Trophoblast cell (in vitro differentiated cells and primary cell): ENCODE measurements at regions not wholly inside any gene's neighbourhood (a gene's known extent, or its start where the extent isn't known, plus 50 kb on each side); places are given as distances from the start of the nearest gene placed in this dataset.

Experiments
- DNase-seq, 2 donors: peaks; one replicate each; pipeline ENCODE4 v3.0.0-alpha.2; 2016
- H2AFZ ChIP-seq: 2 replicates; pipeline ENCODE4 v1.6.1; 2013; ENCODE audit warnings: low read length, moderate library complexity, mild to moderate bottlenecking; ENCODE audit not compliant: insufficient read depth, poor library complexity
- H2AK5ac ChIP-seq: 2 replicates; pipeline ENCODE4 v1.6.1; 2013; ENCODE audit warnings: mild to moderate bottlenecking, low read length
- H2BK120ac ChIP-seq: 2 replicates; pipeline ENCODE4 v1.6.1; 2013; ENCODE audit warnings: low read length, mild to moderate bottlenecking, moderate library complexity; ENCODE audit not compliant: insufficient read depth, poor library complexity
- H2BK12ac ChIP-seq: 2 replicates; pipeline ENCODE4 v1.6.1; 2013; ENCODE audit warnings: mild to moderate bottlenecking, low read length, moderate library complexity
- H2BK5ac ChIP-seq: 2 replicates; pipeline ENCODE4 v1.6.1; 2013; ENCODE audit warnings: low read length, low read depth, moderate library complexity, mild to moderate bottlenecking; ENCODE audit not compliant: poor library complexity
- H3K14ac ChIP-seq: 2 replicates; pipeline ENCODE4 v1.6.1; 2013; ENCODE audit warnings: mild to moderate bottlenecking, low read length
- H3K18ac ChIP-seq: 2 replicates; pipeline ENCODE4 v1.6.1; 2013; ENCODE audit warnings: mild to moderate bottlenecking, low read length
- H3K23ac ChIP-seq: 2 replicates; pipeline ENCODE4 v1.6.1; 2013; ENCODE audit warnings: low read length
- H3K27ac ChIP-seq: 2 replicates; pipeline ENCODE4 v1.5.1; 2013; ENCODE audit warnings: low read depth, mild to moderate bottlenecking, inconsistent platforms, low read length, moderate library complexity
- H3K27me3 ChIP-seq: 2 replicates; pipeline ENCODE4 v1.6.1; 2013; ENCODE audit warnings: inconsistent platforms, mild to moderate bottlenecking, low read length, moderate library complexity; ENCODE audit not compliant: insufficient read depth
- H3K36me3 ChIP-seq, 2 experiments: 1 replicate in 1 of 2; 2 replicates in 1 of 2; pipeline ENCODE4 v1.6.1; 2013; ENCODE audit warnings: low read length in 2 of 2, mild to moderate bottlenecking in 2 of 2, moderate library complexity in 1 of 2; ENCODE audit not compliant: insufficient read depth in 2 of 2, control insufficient read depth in 1 of 2
- H3K4ac ChIP-seq: 2 replicates; pipeline ENCODE4 v1.6.1; 2013; ENCODE audit warnings: low read depth, mild to moderate bottlenecking, low read length, moderate library complexity
- H3K4me1 ChIP-seq, 2 experiments: 1 replicate in 1 of 2; 2 replicates in 1 of 2; pipeline ENCODE4 v1.6.1; 2013; ENCODE audit warnings: low read length in 2 of 2, mild to moderate bottlenecking in 2 of 2, moderate library complexity in 1 of 2; ENCODE audit not compliant: insufficient read depth in 2 of 2, control insufficient read depth in 1 of 2
- H3K4me2 ChIP-seq: 2 replicates; pipeline ENCODE4 v1.6.1; 2013; ENCODE audit warnings: inconsistent platforms, mild to moderate bottlenecking, low read length, moderate library complexity
- H3K4me3 ChIP-seq: 2 replicates; pipeline ENCODE4 v1.5.1; 2013; ENCODE audit warnings: mild to moderate bottlenecking, low read depth, low read length, inconsistent platforms
- H3K79me1 ChIP-seq: one replicate; pipeline ENCODE4 v1.6.1; 2013; ENCODE audit warnings: low read length
- H3K79me2 ChIP-seq: 2 replicates; pipeline ENCODE4 v1.6.1; 2013; ENCODE audit warnings: low read length, mild to moderate bottlenecking; ENCODE audit not compliant: control insufficient read depth, insufficient read depth, poor library complexity
- H3K9ac ChIP-seq: 2 replicates; pipeline ENCODE4 v1.6.1; 2013; ENCODE audit warnings: mild to moderate bottlenecking, low read length
- H3K9me3 ChIP-seq: 2 replicates; pipeline ENCODE4 v1.6.1; 2013; ENCODE audit warnings: low read depth, mild to moderate bottlenecking, control low read depth, inconsistent platforms, low read length; ENCODE audit not compliant: insufficient read depth
- H4K12ac ChIP-seq: 2 replicates; pipeline ENCODE4 v1.6.1; 2013; ENCODE audit warnings: low read depth, mild to moderate bottlenecking, low read length, moderate library complexity
- H4K8ac ChIP-seq: 2 replicates; pipeline ENCODE4 v1.6.1; 2013; ENCODE audit warnings: low read depth, mild to moderate bottlenecking, low read length, moderate library complexity
- H4K91ac ChIP-seq: one replicate; pipeline ENCODE4 v1.6.1; 2013; ENCODE audit warnings: low read depth, mild to moderate bottlenecking, low read length, moderate library complexity
- WGBS: extraction: QIAGEN DNeasy Blood & Tissue Kit; methylation state at CpG from one replicate; pipeline ENCODE4 v1.1.7; 2013; ENCODE audit warnings: missing lambda C conversion rate; ENCODE audit not compliant: insufficient read length, insufficient coverage; ENCODE audit errors: extremely low coverage; 5-methylcytosine and 5-hydroxymethylcytosine counted together

GRCh38 chr2:196515051-196515450, 124.5 kb upstream of the CCDC150 start:
- DNase-seq = no peak
- Histone ChIP-seq H4K12ac (no peak overlapping the region), H3K4ac (no peak overlapping the region), H3K79me2 (no peaks in the 10 kb centered on the region), H3K27me3 (no peaks in the 10 kb centered on the region), H3K27ac (no peak overlapping the region), H3K4me3 (no peak overlapping the region), H3K18ac (peak overlapping the region; percentile 8), H2BK12ac (no peak overlapping the region), H2AK5ac (no peak overlapping the region), H3K4me1 (peaks cover 0 to 4% of the 10 kb centered on the region in 2 experiments), H3K14ac (no peak overlapping the region), H3K4me2 (no peak overlapping the region), H3K23ac (no peak overlapping the region), H4K8ac (no peak overlapping the region), H3K9me3 (no peaks in the 10 kb centered on the region), H2BK120ac (no peak overlapping the region), H2BK5ac (no peak overlapping the region), H3K36me3 (no peaks in the 10 kb centered on the region), H4K91ac (no peak overlapping the region), H2AFZ (peak overlapping the region; percentile 3), H3K9ac (no peak overlapping the region), H3K79me1 (no peaks in the 10 kb centered on the region)
- WGBS = no CpG with 5 or more reads among the region's 11 CpGs

- H3K27ac ChIP-seq = no peak overlapping the region
- H3K79me1 ChIP-seq = no peaks in the 10 kb centered on the region
- no peak overlapping the region for H3K4me2 ChIP-seq
- H3K18ac ChIP-seq = no peak overlapping the region
- no peak overlapping the region for H2AK5ac ChIP-seq
- no peak overlapping the region for H3K4ac ChIP-seq
- H2BK5ac ChIP-seq = no peak overlapping the region
- no peak overlapping the region for H4K8ac ChIP-seq
- no peak overlapping the region for H2BK12ac ChIP-seq
- H2AFZ ChIP-seq = no peak overlapping the region
- H3K14ac ChIP-seq = no peak overlapping the region
- H3K9me3 ChIP-seq = no peaks in the 10 kb centered on the region
- no peak overlapping the region for H4K91ac ChIP-seq
- peaks cover 0 to 3% of the 10 kb centered on the region in 2 experiments for H3K4me1 ChIP-seq
- H3K36me3 ChIP-seq = no peaks in the 10 kb centered on the region
- H4K12ac ChIP-seq = no peak overlapping the region
- no peaks in the 10 kb centered on the region for H3K79me2 ChIP-seq
- H3K9ac ChIP-seq = no peak overlapping the region
- DNase-seq = no peak
- WGBS = no CpG with 5 or more reads among the region's 2 CpGs
- H3K23ac ChIP-seq = no peak overlapping the region
- H3K4me3 ChIP-seq = no peak overlapping the region
- no peak overlapping the region for H2BK120ac ChIP-seq
- no peaks in the 10 kb centered on the region for H3K27me3 ChIP-seq
Measured at GRCh38 chr2:196515608-196516007, 123.9 kb upstream of the CCDC150 start.

- no peak overlapping the region for H2AK5ac ChIP-seq
- no peak overlapping the region for H2BK120ac ChIP-seq
- H3K27me3 ChIP-seq = no peaks in the 10 kb centered on the region
- H3K9ac ChIP-seq = no peak overlapping the region
- no peak overlapping the region for H4K8ac ChIP-seq
- no peaks in the 10 kb centered on the region for H3K79me2 ChIP-seq
- no peak for DNase-seq
- no peak overlapping the region for H2AFZ ChIP-seq
- H3K4me3 ChIP-seq = no peak overlapping the region
- H3K27ac ChIP-seq = no peak overlapping the region
- H3K9me3 ChIP-seq = no peaks in the 10 kb centered on the region
- no CpG with 5 or more reads among the region's 4 CpGs for whole genome bisulfite sequencing
- no peak overlapping the region for H3K4ac ChIP-seq
- peaks cover 0 to 2% of the 10 kb centered on the region in 2 experiments for H3K4me1 ChIP-seq
- H3K23ac ChIP-seq = no peak overlapping the region
- no peak overlapping the region for H3K4me2 ChIP-seq
- H2BK12ac ChIP-seq = no peak overlapping the region
- H3K36me3 ChIP-seq = no peaks in the 10 kb centered on the region
- no peak overlapping the region for H3K18ac ChIP-seq
- no peak overlapping the region for H2BK5ac ChIP-seq
- no peaks in the 10 kb centered on the region for H3K79me1 ChIP-seq
- no peak overlapping the region for H4K12ac ChIP-seq
- no peak overlapping the region for H4K91ac ChIP-seq
- H3K14ac ChIP-seq = no peak overlapping the region
Measured at GRCh38 chr2:196516564-196516963, 123.0 kb upstream of the CCDC150 start.

GRCh38 chr2:196520605-196521004, 118.9 kb upstream of the CCDC150 start:
- no peak overlapping the region for H3K18ac ChIP-seq
- H4K91ac ChIP-seq = no peak overlapping the region
- H2BK12ac ChIP-seq = no peak overlapping the region
- no peaks in the 10 kb centered on the region for H3K9me3 ChIP-seq
- H3K14ac ChIP-seq = no peak overlapping the region
- no CpG with 5 or more reads among the region's 4 CpGs for WGBS
- no peak overlapping the region for H4K8ac ChIP-seq
- H3K36me3 ChIP-seq = no peaks in the 10 kb centered on the region
- no peak for DNase-seq
- no peak overlapping the region for H3K9ac ChIP-seq
- no peak overlapping the region for H3K23ac ChIP-seq
- H3K4me1 ChIP-seq = no peaks in the 10 kb centered on the region
- no peak overlapping the region for H2BK120ac ChIP-seq
- no peaks in the 10 kb centered on the region for H3K79me2 ChIP-seq
- no peak overlapping the region for H2BK5ac ChIP-seq
- H3K4ac ChIP-seq = no peak overlapping the region
- no peak overlapping the region for H2AFZ ChIP-seq
- no peak overlapping the region for H3K4me3 ChIP-seq
- H2AK5ac ChIP-seq = no peak overlapping the region
- H3K27me3 ChIP-seq = no peaks in the 10 kb centered on the region
- H3K79me1 ChIP-seq = no peaks in the 10 kb centered on the region
- H4K12ac ChIP-seq = no peak overlapping the region
- no peak overlapping the region for H3K4me2 ChIP-seq
- no peak overlapping the region for H3K27ac ChIP-seq
